ENCODE measurements at regions not wholly inside any gene's neighbourhood (a gene's known extent, or its start where the extent isn't known, plus 50 kb on each side); places are given as distances from the start of the nearest gene placed in this dataset.
"Not testable (repeated sequence)": the region's sequence is repeated elsewhere in the genome, so short reads cannot be mapped to it uniquely, and the experiment has no call there.

- peaks cover 0 to 19% (median 0%) of the 10 kb centered on the region in 12 donors for H3K9me3 ChIP-seq
- WGBS, 4 donors, result 86 to 88% (median 87%) methylated on average over 5 of the region's 5 CpGs
- H3K4me1 ChIP-seq, result no peaks in the 10 kb centered on the region
- H3K27me3 ChIP-seq, result peaks cover 0 to 4% (median 0%) of the 10 kb centered on the region in 9 donors
- ATAC-seq, result no peak
- no peak overlapping the region for H3K4me3 ChIP-seq
- intact Hi-C loops (cut with DNase I), result no loop called here
- TF ChIP-seq CTCF (IDR thresholded peaks at IDR 0.05) (no peak), POLR2A (IDR thresholded peaks at IDR 0.05) (no peak)
- H3K27ac ChIP-seq, result no peak overlapping the region
- DNase-seq, result no peak
- no peaks in the 10 kb centered on the region for H3K36me3 ChIP-seq
These were observed 1090.8 kb downstream of the TYW1 start for GRCh38 chr7:68087401-68087800.

- Histone ChIP-seq H3K27ac (no peak overlapping the region), H3K4me1 (no peaks in the 10 kb centered on the region), H3K27me3 (peaks cover 0 to 4% (median 0%) of the 10 kb centered on the region in 9 donors), H3K9me3 (peaks cover 0 to 26% (median 0%) of the 10 kb centered on the region in 12 donors), H3K4me3 (no peak overlapping the region), H3K36me3 (no peaks in the 10 kb centered on the region)
- ATAC-seq (no peak), DNase-seq (no peak)
- WGBS, 4 donors, result 59 to 90% (median 77%) methylated on average over 1 of the region's 1 CpG
- intact Hi-C loops (cut with DNase I), result no loop called here
- TF ChIP-seq POLR2A (IDR thresholded peaks at IDR 0.05), result no peak
- TF ChIP-seq CTCF (IDR thresholded peaks at IDR 0.05), result no peak
These were observed 1092.2 kb downstream of the TYW1 start for GRCh38 chr7:68088879-68089278.

- ATAC-seq; H3K36me3 ChIP-seq; DNase-seq; H3K4me1 ChIP-seq; H3K27ac ChIP-seq; H3K27me3 ChIP-seq; H3K4me3 ChIP-seq; intact Hi-C loops (cut with DNase I): not testable (repeated sequence)
- peaks cover 0 to 22% (median 0%) of the 10 kb centered on the region in 12 donors for H3K9me3 ChIP-seq
- WGBS, 4 donors, result 70 to 90% (median 88%) methylated on average over 2 to 18 of the region's 19 CpGs
These were observed 1093.6 kb downstream of the TYW1 start for GRCh38 chr7:68090256-68090655.

- Histone ChIP-seq H3K36me3 (no peaks in the 10 kb centered on the region), H3K9me3 (no peaks in the 10 kb centered on the region), H3K27ac (no peak overlapping the region), H3K4me3 (no peak overlapping the region), H3K4me1 (peaks cover 0 to 7% (median 0%) of the 10 kb centered on the region in 12 donors), H3K27me3 (peaks cover 0 to 14% (median 0%) of the 10 kb centered on the region in 9 donors)
- 81 to 92% (median 89%) methylated on average over 1 of the region's 1 CpG for WGBS, 4 donors
- DNase-seq, result no peak
- no peak for ATAC-seq
- intact Hi-C loops (cut with DNase I), result no loop called here
- TF ChIP-seq POLR2A (IDR thresholded peaks at IDR 0.05), result no peak
- TF ChIP-seq CTCF (IDR thresholded peaks at IDR 0.05), result no peak
These were observed 1106.7 kb downstream of the TYW1 start for GRCh38 chr7:68103319-68103718.

- ATAC-seq, result peak; percentile 82 to 92 (median 85)
- H3K4me3 ChIP-seq, result no peak overlapping the region
- no peaks in the 10 kb centered on the region for H3K9me3 ChIP-seq
- peaks cover 0 to 36% (median 10%) of the 10 kb centered on the region in 9 donors for H3K27me3 ChIP-seq
- H3K36me3 ChIP-seq, result no peaks in the 10 kb centered on the region
- H3K27ac ChIP-seq, result no peak overlapping the region
- intact Hi-C loops (cut with DNase I), result no loop called here
- TF ChIP-seq CTCF (IDR thresholded peaks at IDR 0.05) (no peak), POLR2A (IDR thresholded peaks at IDR 0.05) (no peak)
- peaks cover 0 to 7% (median 0%) of the 10 kb centered on the region in 12 donors for H3K4me1 ChIP-seq
- WGBS, 4 donors, result 28 to 40% (median 36%) methylated on average over 11 of the region's 11 CpGs
- DNase-seq, result peak in 3 of 5 donors; percentile 6 to 52 (median 19)
These were observed 1110.6 kb downstream of the TYW1 start for GRCh38 chr7:68107261-68107660.
